ENCODE measurements at regions not wholly inside any gene's neighbourhood (a gene's known extent, or its start where the extent isn't known, plus 50 kb on each side); places are given as distances from the start of the nearest gene placed in this dataset.

- H3K9me3 Mint-ChIP-seq = no peaks in the 10 kb centered on the region
- Histone ChIP-seq H3K79me2 (replicated peaks; ENCODE audit: insufficient read depth) (no peaks in the 10 kb centered on the region), H3K4me1 (ENCODE audit: insufficient read depth) (no peaks in the 10 kb centered on the region), H3K4me2 (no peak overlapping the region), H3F3A (replicated peaks; ENCODE audit: low read depth) (no peaks in the 10 kb centered on the region), H3K27ac (ENCODE audit: low read depth) (no peak overlapping the region), H3K9me2 (ENCODE audit: insufficient read depth) (no peaks in the 10 kb centered on the region), H2AFZ (no peak overlapping the region), H3K4me3 (no peak overlapping the region), H3K36me3 (ENCODE audit: insufficient read depth) (no peaks in the 10 kb centered on the region), H3K27me3 (ENCODE audit: insufficient read depth) (no peaks in the 10 kb centered on the region), H4K20me1 (replicated peaks; ENCODE audit: insufficient read depth) (no peaks in the 10 kb centered on the region)
- no peaks in the 10 kb centered on the region for H3K27me3 Mint-ChIP-seq (ENCODE audit: insufficient read depth, low read depth, poor library complexity)
- H3K27ac Mint-ChIP-seq = no peak overlapping the region
- no peaks in the 10 kb centered on the region for H3K36me3 Mint-ChIP-seq (ENCODE audit: low read depth)
- no peak for DNase-seq (ENCODE audit: low spot score)
- no peak for ATAC-seq
- H3K4me3 Mint-ChIP-seq = no peak overlapping the region
- H3K4me1 Mint-ChIP-seq = peaks cover 13% of the 10 kb centered on the region
- TF ChIP-seq, protein P1, sequence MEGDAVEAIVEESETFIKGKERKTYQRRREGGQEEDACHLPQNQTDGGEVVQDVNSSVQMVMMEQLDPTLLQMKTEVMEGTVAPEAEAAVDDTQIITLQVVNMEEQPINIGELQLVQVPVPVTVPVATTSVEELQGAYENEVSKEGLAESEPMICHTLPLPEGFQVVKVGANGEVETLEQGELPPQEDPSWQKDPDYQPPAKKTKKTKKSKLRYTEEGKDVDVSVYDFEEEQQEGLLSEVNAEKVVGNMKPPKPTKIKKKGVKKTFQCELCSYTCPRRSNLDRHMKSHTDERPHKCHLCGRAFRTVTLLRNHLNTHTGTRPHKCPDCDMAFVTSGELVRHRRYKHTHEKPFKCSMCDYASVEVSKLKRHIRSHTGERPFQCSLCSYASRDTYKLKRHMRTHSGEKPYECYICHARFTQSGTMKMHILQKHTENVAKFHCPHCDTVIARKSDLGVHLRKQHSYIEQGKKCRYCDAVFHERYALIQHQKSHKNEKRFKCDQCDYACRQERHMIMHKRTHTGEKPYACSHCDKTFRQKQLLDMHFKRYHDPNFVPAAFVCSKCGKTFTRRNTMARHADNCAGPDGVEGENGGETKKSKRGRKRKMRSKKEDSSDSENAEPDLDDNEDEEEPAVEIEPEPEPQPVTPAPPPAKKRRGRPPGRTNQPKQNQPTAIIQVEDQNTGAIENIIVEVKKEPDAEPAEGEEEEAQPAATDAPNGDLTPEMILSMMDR (conservative IDR thresholded peaks at IDR 0.05; ENCODE audit: low read depth in 2 of 2) = no peak
- TF ChIP-seq NANOG (IDR thresholded peaks at IDR 0.05; ENCODE audit: borderline replicate concordance) = no peak
- no peak for TF ChIP-seq EZH2 (IDR thresholded peaks at IDR 0.05; ENCODE audit: low read depth, unreplicated experiment)
- TF ChIP-seq STAT1 (IDR thresholded peaks at IDR 0.05; ENCODE audit: unreplicated experiment) = no peak
- no peak for TF ChIP-seq ZNF331 (CRISPR knock-in tag; IDR thresholded peaks at IDR 0.05; ENCODE audit: low read depth)
- no peak for TF ChIP-seq POLR2AphosphoS5 (IDR thresholded peaks at IDR 0.05; ENCODE audit: low read depth)
- no peak for TF ChIP-seq REST (IDR thresholded peaks at IDR 0.05; ENCODE audit: unreplicated experiment)
- no peak for TF ChIP-seq CREB1 (CRISPR knock-in tag; IDR thresholded peaks at IDR 0.05; ENCODE audit: low read depth)
- TF ChIP-seq ZNF114 (CRISPR knock-in tag; IDR thresholded peaks at IDR 0.05) = no peak
- no peak for TF ChIP-seq JUNB (IDR thresholded peaks at IDR 0.05; ENCODE audit: unreplicated experiment)
- no peak for TF ChIP-seq ETS1 (IDR thresholded peaks at IDR 0.05)
- no peak for TF ChIP-seq EZH2phosphoT487 (IDR thresholded peaks at IDR 0.05; ENCODE audit: unreplicated experiment)
- TF ChIP-seq, protein P2, sequence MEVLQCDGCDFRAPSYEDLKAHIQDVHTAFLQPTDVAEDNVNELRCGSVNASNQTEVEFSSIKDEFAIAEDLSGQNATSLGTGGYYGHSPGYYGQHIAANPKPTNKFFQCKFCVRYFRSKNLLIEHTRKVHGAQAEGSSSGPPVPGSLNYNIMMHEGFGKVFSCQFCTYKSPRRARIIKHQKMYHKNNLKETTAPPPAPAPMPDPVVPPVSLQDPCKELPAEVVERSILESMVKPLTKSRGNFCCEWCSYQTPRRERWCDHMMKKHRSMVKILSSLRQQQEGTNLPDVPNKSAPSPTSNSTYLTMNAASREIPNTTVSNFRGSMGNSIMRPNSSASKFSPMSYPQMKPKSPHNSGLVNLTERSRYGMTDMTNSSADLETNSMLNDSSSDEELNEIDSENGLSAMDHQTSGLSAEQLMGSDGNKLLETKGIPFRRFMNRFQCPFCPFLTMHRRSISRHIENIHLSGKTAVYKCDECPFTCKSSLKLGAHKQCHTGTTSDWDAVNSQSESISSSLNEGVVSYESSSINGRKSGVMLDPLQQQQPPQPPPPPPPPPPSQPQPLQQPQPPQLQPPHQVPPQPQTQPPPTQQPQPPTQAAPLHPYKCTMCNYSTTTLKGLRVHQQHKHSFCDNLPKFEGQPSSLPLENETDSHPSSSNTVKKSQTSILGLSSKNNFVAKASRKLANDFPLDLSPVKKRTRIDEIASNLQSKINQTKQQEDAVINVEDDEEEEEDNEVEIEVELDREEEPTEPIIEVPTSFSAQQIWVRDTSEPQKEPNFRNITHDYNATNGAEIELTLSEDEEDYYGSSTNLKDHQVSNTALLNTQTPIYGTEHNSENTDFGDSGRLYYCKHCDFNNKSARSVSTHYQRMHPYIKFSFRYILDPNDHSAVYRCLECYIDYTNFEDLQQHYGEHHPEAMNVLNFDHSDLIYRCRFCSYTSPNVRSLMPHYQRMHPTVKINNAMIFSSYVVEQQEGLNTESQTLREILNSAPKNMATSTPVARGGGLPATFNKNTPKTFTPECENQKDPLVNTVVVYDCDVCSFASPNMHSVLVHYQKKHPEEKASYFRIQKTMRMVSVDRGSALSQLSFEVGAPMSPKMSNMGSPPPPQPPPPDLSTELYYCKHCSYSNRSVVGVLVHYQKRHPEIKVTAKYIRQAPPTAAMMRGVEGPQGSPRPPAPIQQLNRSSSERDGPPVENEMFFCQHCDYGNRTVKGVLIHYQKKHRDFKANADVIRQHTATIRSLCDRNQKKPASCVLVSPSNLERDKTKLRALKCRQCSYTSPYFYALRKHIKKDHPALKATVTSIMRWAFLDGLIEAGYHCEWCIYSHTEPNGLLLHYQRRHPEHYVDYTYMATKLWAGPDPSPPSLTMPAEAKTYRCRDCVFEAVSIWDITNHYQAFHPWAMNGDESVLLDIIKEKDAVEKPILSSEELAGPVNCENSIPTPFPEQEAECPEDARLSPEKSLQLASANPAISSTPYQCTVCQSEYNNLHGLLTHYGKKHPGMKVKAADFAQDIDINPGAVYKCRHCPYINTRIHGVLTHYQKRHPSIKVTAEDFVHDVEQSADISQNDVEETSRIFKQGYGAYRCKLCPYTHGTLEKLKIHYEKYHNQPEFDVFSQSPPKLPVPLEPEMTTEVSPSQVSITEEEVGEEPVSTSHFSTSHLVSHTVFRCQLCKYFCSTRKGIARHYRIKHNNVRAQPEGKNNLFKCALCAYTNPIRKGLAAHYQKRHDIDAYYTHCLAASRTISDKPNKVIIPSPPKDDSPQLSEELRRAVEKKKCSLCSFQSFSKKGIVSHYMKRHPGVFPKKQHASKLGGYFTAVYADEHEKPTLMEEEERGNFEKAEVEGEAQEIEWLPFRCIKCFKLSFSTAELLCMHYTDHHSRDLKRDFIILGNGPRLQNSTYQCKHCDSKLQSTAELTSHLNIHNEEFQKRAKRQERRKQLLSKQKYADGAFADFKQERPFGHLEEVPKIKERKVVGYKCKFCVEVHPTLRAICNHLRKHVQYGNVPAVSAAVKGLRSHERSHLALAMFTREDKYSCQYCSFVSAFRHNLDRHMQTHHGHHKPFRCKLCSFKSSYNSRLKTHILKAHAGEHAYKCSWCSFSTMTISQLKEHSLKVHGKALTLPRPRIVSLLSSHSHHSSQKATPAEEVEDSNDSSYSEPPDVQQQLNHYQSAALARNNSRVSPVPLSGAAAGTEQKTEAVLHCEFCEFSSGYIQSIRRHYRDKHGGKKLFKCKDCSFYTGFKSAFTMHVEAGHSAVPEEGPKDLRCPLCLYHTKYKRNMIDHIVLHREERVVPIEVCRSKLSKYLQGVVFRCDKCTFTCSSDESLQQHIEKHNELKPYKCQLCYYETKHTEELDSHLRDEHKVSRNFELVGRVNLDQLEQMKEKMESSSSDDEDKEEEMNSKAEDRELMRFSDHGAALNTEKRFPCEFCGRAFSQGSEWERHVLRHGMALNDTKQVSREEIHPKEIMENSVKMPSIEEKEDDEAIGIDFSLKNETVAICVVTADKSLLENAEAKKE (CRISPR knock-in tag; IDR thresholded peaks at IDR 0.05) = no peak
Measured at GRCh38 chr7:83851551-83851950, 202.6 kb upstream of the SEMA3E start.

All from GM23338 (cell line).